Tibial nerve (tissue), 4 donors: ENCODE measurements at regions not wholly inside any gene's neighbourhood (a gene's known extent, or its start where the extent isn't known, plus 50 kb on each side); places are given as distances from the start of the nearest gene placed in this dataset.

Source experiments
- EP300 ChIP-seq, 2 donors: sonication (generic); formaldehyde crosslinking; IDR thresholded peaks; one replicate each; pipeline ENCODE4 v1.6.1; 2017; ENCODE audit warnings: antibody characterized with exemption in 2 of 2, mild to moderate bottlenecking in 1 of 2
- POLR2A ChIP-seq, 2 donors: fragments of 450-650 bp; IDR thresholded peaks; one replicate each; pipeline ENCODE4 v1.6.1; 2017; ENCODE audit warnings: antibody characterized with exemption in 2 of 2, mild to moderate bottlenecking in 2 of 2, moderate library complexity in 2 of 2
- TF ChIP-seq, protein P1 (sequence below), 5 experiments: fragments of 200-600 bp in 3 of 5; fragments of 450-650 bp in 2 of 5; sonication (generic) in 3 of 5; IDR thresholded peaks; one replicate each; pipeline ENCODE4 v1.5.1; 2016 to 2019; ENCODE audit warnings: antibody characterized with exemption in 5 of 5, mild to moderate bottlenecking in 3 of 5, moderate library complexity in 2 of 5

DNA sequence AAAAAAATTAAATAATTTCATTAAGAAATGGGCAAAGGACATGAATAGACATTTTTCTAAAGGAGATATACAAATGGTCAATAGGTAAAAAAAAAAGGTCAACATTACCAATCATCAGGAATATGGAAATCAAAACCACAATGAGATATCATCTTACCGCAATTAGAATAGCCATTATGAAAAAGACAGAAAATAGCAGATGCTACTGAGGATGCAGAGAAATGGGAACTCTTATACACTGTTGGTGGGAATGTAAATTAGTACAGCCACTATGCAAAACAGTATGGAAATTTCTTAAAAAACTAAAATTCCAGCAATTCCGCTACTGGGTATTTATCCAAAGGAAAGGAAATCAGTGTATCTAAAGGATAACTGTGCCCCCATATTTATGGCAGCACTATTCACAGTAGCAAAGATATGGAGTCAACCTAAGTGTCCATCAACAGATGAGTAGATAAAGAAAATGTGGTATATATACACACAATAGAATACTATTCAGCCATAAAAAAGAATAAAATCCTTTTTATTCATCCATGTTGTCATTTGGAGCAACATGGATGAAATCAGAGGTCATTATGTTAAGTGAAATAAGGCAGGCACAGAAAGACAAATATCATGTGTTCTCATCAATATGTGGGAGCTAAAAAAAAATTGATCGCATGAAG lies 132.4 kb downstream of the RPL22L1 start:
- TF ChIP-seq, protein P1, sequence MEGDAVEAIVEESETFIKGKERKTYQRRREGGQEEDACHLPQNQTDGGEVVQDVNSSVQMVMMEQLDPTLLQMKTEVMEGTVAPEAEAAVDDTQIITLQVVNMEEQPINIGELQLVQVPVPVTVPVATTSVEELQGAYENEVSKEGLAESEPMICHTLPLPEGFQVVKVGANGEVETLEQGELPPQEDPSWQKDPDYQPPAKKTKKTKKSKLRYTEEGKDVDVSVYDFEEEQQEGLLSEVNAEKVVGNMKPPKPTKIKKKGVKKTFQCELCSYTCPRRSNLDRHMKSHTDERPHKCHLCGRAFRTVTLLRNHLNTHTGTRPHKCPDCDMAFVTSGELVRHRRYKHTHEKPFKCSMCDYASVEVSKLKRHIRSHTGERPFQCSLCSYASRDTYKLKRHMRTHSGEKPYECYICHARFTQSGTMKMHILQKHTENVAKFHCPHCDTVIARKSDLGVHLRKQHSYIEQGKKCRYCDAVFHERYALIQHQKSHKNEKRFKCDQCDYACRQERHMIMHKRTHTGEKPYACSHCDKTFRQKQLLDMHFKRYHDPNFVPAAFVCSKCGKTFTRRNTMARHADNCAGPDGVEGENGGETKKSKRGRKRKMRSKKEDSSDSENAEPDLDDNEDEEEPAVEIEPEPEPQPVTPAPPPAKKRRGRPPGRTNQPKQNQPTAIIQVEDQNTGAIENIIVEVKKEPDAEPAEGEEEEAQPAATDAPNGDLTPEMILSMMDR (IDR thresholded peaks at IDR 0.05) = no peak
- TF ChIP-seq POLR2A (IDR thresholded peaks at IDR 0.05) = no peak
- no peak for TF ChIP-seq EP300 (IDR thresholded peaks at IDR 0.05)
